CD4-positive, alpha-beta T cell treated with Interleukin-2 at 100 ng/mL for 4 hours (primary cell): ENCODE measurements at regions not wholly inside any gene's neighbourhood (a gene's known extent, or its start where the extent isn't known, plus 50 kb on each side); places are given as distances from the start of the nearest gene placed in this dataset.
"Not testable (repeated sequence)": the region's sequence is repeated elsewhere in the genome, so short reads cannot be mapped to it uniquely, and the experiment has no call there.

Source experiments
- DNase-seq: peaks from one replicate; pipeline ENCODE4 v3.0.0-alpha.2; 2020; ENCODE audit warnings: low spot score

DNA sequence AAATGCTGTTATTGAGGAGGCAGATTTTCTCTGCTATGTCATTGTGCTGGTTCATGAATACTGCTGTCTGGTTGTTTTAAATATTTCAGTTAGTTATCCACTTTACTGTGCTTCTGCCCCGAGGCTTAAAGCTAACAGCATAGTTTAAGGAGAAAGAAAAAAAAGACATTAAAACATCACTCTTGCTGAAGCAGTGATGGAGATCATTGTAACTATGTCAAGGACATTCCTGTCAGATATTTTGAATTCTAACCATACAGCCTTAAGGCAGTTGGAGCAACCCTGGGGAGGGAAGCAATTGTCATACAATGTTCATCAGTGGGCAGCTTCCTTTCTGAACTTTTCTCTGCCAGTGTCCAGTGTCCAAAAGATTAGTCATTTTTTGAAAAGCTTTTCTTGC, 199.0 kb upstream of the DDX53 start:
- DNase-seq = no peak

DNA sequence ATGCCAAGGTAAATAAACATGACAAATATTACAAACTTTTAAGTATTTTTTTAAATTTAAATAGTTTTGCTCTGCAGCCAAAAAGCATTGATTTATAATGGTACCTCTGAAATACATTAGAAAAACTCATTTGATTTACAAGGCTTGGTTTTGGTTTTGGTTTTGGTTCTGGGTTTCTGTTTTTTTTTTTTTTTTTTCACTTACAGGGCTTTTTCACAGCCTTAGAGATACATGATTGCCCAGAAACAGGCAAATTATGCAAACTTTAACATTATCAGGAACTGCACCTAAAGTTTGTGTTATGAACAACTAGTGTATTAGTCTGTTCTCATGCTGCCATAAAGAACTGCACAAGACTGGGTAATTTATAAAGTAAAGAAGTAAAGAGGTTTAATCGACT, 196.4 kb upstream of the DDX53 start:
- no peak for DNase-seq

GRCh38 chrX:22810876-22811275, 188.9 kb upstream of the DDX53 start:
- DNase-seq = no peak

DNA sequence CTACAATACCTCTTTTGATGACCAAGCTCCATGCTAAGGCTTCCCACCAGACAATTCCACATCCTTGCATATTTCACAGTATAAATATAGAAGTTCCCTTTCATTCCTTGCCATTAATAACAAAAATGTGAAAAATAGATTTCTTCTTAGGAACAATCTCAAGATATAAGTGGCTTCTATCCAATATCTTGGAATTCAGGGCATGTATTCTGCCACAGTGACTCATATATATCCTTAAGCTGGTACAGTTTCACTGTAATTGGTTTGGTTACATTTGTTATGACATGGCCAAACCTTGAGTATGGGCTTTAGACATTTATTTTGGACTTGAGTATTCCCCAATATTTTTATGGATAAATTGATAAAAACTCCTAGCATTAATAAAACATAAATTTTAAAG, 181.7 kb upstream of the DDX53 start:
- DNase-seq = no peak

DNA sequence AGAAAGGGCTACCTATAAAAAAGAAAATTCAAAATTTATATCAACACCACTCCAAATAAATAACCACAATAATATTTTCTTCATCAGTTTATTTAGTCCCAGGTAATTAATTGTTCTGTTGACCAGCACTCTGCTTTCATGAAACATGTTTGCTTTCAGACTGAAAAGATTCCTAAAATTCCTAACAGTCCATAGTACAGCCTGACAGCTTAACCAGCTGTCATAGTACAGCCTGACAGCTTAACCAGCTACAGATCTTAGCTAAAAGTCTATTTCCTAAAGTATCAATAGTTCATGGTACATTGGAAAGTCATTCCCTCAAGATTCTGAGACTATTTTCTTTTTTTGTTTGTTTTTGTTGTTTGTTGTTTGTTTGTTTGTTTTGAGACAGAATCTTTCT, 144.1 kb upstream of the DDX53 start:
- DNase-seq = no peak

GRCh38 chrX:22859642-22860041, 140.1 kb upstream of the DDX53 start:
- no peak for DNase-seq

GRCh38 chrX:22866801-22867200, 133.0 kb upstream of the DDX53 start:
- not testable (repeated sequence) for DNase-seq

GRCh38 chrX:22882543-22882942, 117.2 kb upstream of the DDX53 start:
- no peak for DNase-seq

DNA sequence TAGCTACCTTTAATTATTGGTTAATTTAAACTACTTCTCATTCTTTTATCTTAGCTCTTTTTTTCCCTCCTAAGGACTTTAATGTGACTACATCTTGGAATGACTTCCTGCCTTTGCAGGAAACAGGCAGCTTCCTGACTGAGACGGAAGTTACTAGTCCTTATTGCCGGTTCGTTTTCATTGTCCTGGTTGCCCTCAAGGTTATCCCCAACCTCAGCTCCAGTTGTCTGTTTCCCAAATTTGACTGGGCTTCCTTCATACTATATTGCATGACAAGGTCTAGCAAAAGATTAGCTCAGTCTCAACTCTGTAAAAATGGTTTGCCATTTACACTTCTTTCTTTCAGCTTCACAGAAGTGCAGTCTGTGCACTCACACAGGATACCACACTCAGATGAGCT, 109.9 kb upstream of the DDX53 start:
- no peak for DNase-seq

DNA sequence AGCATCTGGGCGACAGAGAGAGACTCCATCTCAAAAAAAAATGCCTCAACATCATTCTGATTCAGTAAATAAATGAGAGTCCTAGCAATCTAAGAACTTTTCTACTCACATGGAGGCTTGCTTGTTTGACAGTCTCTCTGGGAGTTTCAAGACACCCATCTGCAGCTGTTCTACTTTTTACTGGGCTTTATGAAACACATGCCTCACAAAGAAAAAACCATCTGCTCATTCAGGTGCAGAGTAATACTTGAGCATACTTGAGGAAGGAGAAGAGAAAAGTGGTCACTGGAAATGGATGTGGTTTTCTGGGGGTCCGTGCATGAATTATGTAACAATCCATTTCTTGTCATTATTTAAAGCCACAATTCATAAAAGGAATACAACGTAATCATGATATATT, 87.1 kb upstream of the DDX53 start:
- DNase-seq = no peak

- no peak for DNase-seq
These were observed 76.8 kb upstream of the DDX53 start for GRCh38 chrX:22922961-22923360.

DNA sequence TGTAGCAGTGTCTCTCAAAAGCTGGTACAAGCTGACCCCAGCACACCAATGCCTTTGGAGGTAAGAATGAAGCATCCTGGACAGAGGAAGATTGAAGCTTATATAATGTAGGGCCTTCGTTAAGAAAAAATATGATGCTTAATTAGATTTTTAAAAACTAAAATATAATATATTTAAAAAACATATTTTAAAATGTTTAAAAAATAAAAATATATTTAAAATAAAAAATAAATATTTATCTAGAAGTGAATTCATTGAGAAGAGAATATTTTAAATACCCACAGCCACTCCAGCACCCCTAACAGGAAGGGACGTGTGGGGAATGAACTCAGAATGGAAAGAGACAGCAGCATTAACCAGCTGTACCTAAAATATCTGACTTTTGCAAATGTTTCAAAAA, 65.1 kb upstream of the DDX53 start:
- no peak for DNase-seq

GRCh38 chrX:22944945-22945344, 54.8 kb upstream of the DDX53 start:
- DNase-seq = no peak
